ENCODE measurements at regions not wholly inside any gene's neighbourhood (a gene's known extent, or its start where the extent isn't known, plus 50 kb on each side); places are given as distances from the start of the nearest gene placed in this dataset.

DNA sequence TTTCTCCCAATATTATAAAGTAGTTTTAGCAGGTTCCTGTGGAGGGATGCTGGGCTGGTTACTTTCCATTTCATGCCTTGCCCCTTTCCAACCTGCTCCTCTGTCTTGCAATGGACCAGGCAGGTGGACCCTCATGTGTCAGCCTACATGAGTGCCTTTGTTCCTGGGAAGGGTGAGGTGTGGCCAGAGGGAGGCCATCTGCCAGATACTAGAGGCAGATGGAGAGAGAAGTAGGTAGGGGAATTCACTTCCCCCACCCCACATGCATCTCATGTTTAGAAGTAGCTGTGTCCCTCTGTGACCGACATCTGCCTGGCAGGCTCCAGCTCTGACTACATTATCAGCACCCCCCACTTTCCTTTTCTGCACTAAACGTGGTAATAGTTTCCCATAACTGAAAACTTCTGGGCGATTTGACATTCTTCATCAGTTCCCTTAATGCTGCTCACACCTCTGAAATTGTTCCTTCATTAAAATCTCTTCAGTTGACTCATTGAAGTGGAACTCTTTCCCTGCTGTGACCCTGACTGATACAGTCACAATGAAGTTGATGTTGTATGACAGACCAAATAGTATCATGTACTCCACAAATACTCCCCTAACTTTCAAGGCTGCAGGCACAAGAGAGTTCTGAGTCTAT lies 396.3 kb upstream of the FZD8 start:
- no peak overlapping the region for H3K9ac ChIP-seq (ENCODE audit: insufficient read depth in 1 of 2, low read length in 2 of 2)
- no peak for DNase-seq
- H3K27me3 ChIP-seq (ENCODE audit: control insufficient read depth in 3 of 3, insufficient read depth in 3 of 3, low read length in 2 of 3): no peaks in the 10 kb centered on the region
- 75 to 77% methylated on average over 3 of the region's 3 CpGs for WGBS, 2 donors
- no peaks in the 10 kb centered on the region for H3K9me3 ChIP-seq (ENCODE audit: control insufficient read depth in 4 of 4, insufficient read depth in 3 of 4, low read length in 3 of 4)
- H3K4me3 ChIP-seq: no peak overlapping the region
- no peaks in the 10 kb centered on the region for H3K4me1 ChIP-seq (ENCODE audit: control insufficient read depth in 5 of 5, insufficient read depth in 5 of 5, low read length in 5 of 5)
- H3K36me3 ChIP-seq (ENCODE audit: control insufficient read depth in 4 of 4, insufficient read depth in 4 of 4, low read length in 4 of 4): no peaks in the 10 kb centered on the region
- no peak for ATAC-seq (ENCODE audit: insufficient read depth, low FRiP score)
- TF ChIP-seq CTCF (IDR thresholded peaks at IDR 0.05; ENCODE audit: control extremely low read depth, extremely low read depth): no peak
- H3K27ac ChIP-seq (ENCODE audit: low read depth in 1 of 2, low read length in 1 of 2): no peak overlapping the region

DNA sequence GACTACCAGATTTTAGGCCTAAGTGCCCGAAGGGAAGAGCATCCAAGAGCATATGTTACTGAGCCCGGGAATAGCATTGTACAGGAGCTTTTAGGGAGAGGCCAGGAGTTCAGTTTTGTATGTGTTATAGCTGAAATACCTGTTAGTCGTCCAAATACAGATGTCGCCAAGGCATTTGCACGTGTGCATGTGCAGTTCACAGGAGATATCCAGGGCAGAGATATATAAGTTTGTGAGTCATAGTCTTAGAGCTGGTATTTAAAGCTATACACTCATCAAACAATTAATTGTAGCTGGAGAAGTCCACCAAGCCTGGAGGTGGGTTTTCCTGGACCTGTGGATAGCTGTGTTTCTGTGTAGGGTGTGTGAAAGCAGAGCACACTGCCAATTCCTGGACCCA lies 394.0 kb upstream of the FZD8 start:
- 90 to 94% methylated on average over 5 of the region's 5 CpGs for WGBS, 2 donors
- Histone ChIP-seq H3K9me3 (ENCODE audit: control insufficient read depth in 4 of 4, insufficient read depth in 3 of 4, low read length in 3 of 4) (no peaks in the 10 kb centered on the region), H3K4me3 (no peak overlapping the region), H3K27me3 (ENCODE audit: control insufficient read depth in 3 of 3, insufficient read depth in 3 of 3, low read length in 2 of 3) (no peaks in the 10 kb centered on the region), H3K9ac (ENCODE audit: insufficient read depth in 1 of 2, low read length in 2 of 2) (no peak overlapping the region), H3K27ac (ENCODE audit: low read depth in 1 of 2, low read length in 1 of 2) (no peak overlapping the region), H3K4me1 (ENCODE audit: control insufficient read depth in 5 of 5, insufficient read depth in 5 of 5, low read length in 5 of 5) (no peaks in the 10 kb centered on the region), H3K36me3 (ENCODE audit: control insufficient read depth in 4 of 4, insufficient read depth in 4 of 4, low read length in 4 of 4) (no peaks in the 10 kb centered on the region)
- no peak for ATAC-seq (ENCODE audit: insufficient read depth, low FRiP score)
- no peak for DNase-seq
- no peak for TF ChIP-seq CTCF (IDR thresholded peaks at IDR 0.05; ENCODE audit: control extremely low read depth, extremely low read depth)

GRCh38 chr10:36033808-36034207 lies 391.7 kb upstream of the FZD8 start:
- ATAC-seq (ENCODE audit: insufficient read depth, low FRiP score): no peak

More at GRCh38 chr10:36033808-36034207, 391.7 kb upstream of the FZD8 start:
- Histone ChIP-seq H3K4me1 (ENCODE audit: control insufficient read depth in 5 of 5, insufficient read depth in 5 of 5, low read length in 5 of 5) (no peaks in the 10 kb centered on the region), H3K9ac (ENCODE audit: insufficient read depth in 1 of 2, low read length in 2 of 2) (no peak overlapping the region), H3K9me3 (ENCODE audit: control insufficient read depth in 4 of 4, insufficient read depth in 3 of 4, low read length in 3 of 4) (no peaks in the 10 kb centered on the region), H3K27me3 (ENCODE audit: control insufficient read depth in 3 of 3, insufficient read depth in 3 of 3, low read length in 2 of 3) (no peaks in the 10 kb centered on the region), H3K27ac (ENCODE audit: low read depth in 1 of 2, low read length in 1 of 2) (no peak overlapping the region), H3K36me3 (ENCODE audit: control insufficient read depth in 4 of 4, insufficient read depth in 4 of 4, low read length in 4 of 4) (no peaks in the 10 kb centered on the region), H3K4me3 (no peak overlapping the region)
- no peak for DNase-seq
- TF ChIP-seq CTCF (IDR thresholded peaks at IDR 0.05; ENCODE audit: control extremely low read depth, extremely low read depth): no peak
